Thymus (tissue), 11 donors: ENCODE measurements at regions not wholly inside any gene's neighbourhood (a gene's known extent, or its start where the extent isn't known, plus 50 kb on each side); places are given as distances from the start of the nearest gene placed in this dataset.
"Not testable (repeated sequence)": the region's sequence is repeated elsewhere in the genome, so short reads cannot be mapped to it uniquely, and the experiment has no call there.

Experiments used
- DNase-seq, 9 donors: peaks; one replicate each; pipeline ENCODE4 v3.0.0-alpha.2; 2013; ENCODE audit warnings: low spot score in 9 of 9, low read depth in 6 of 9, missing footprints in 1 of 9
- H3K27ac ChIP-seq, 2 donors: one replicate each; pipeline ENCODE4 v1.5.1; 2013; ENCODE audit warnings: control low read depth in 1 of 2, low read depth in 1 of 2, low read length in 1 of 2, mild to moderate bottlenecking in 1 of 2, moderate library complexity in 1 of 2
- H3K27me3 ChIP-seq, 2 donors: one replicate each; pipeline ENCODE4 v1.5.1; 2013; ENCODE audit warnings: low read length in 1 of 2; ENCODE audit not compliant: control insufficient read depth in 2 of 2, insufficient read depth in 1 of 2
- H3K36me3 ChIP-seq, 2 donors: one replicate each; pipeline ENCODE4 v1.5.1; 2013; ENCODE audit warnings: low read length in 1 of 2, mild to moderate bottlenecking in 1 of 2, moderate library complexity in 1 of 2; ENCODE audit not compliant: control insufficient read depth in 2 of 2, insufficient read depth in 2 of 2
- H3K4me1 ChIP-seq, 2 donors: one replicate each; pipeline ENCODE4 v1.5.1; 2013; ENCODE audit warnings: low read length in 2 of 2; ENCODE audit not compliant: control insufficient read depth in 2 of 2, insufficient read depth in 2 of 2
- H3K4me3 ChIP-seq, 2 donors: one replicate each; pipeline ENCODE4 v1.5.1; 2013; ENCODE audit warnings: low read length in 2 of 2, control low read depth in 1 of 2, mild to moderate bottlenecking in 1 of 2
- H3K9me3 ChIP-seq, 2 donors: one replicate each; pipeline ENCODE4 v1.5.1; 2013; ENCODE audit warnings: low read length in 1 of 2, mild to moderate bottlenecking in 1 of 2; ENCODE audit not compliant: control insufficient read depth in 2 of 2, insufficient read depth in 1 of 2
- WGBS: extraction: QIAGEN DNeasy Blood & Tissue Kit; methylation state at CpG from one replicate; pipeline ENCODE4 v1.1.7; 2013; 5-methylcytosine and 5-hydroxymethylcytosine counted together
- donor health status: healthy.

GRCh38 chr20:53882438-53882986 lies 187.9 kb downstream of the BCAS1 start:
- not testable (repeated sequence) for H3K4me3 ChIP-seq, H3K27ac ChIP-seq, DNase-seq, H3K36me3 ChIP-seq, H3K27me3 ChIP-seq, H3K9me3 ChIP-seq
- peaks cover 0 to 14% of the 10 kb centered on the region in 2 donors for H3K4me1 ChIP-seq
- 99% methylated on average over 5 of the region's 5 CpGs for WGBS

DNA sequence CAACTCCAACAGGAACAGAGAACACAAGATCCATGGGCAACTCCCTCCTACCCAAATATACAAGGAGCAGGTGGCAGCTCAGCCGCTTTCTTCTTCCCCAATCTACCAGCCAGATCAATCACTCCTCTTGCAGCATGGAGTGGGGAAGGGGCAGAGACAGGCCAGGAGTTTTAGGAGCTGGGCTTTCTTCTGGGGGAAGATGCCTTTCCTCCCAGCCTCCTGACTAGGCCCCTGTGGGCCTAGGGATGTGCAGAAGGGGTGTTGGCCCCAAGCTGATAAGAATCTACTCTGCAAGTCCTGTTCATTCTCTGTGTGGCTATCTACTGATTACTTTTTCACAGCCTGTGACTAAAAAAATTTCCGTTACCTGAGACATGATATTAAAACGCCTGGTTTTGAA lies 189.0 kb downstream of the BCAS1 start:
- no peaks in the 10 kb centered on the region for H3K27me3 ChIP-seq
- WGBS: 92% methylated on average over 3 of the region's 3 CpGs
- no peaks in the 10 kb centered on the region for H3K9me3 ChIP-seq
- DNase-seq: no peak
- no peak overlapping the region for H3K4me3 ChIP-seq
- no peak overlapping the region for H3K27ac ChIP-seq
- no peaks in the 10 kb centered on the region for H3K36me3 ChIP-seq
- H3K4me1 ChIP-seq: peaks cover 0 to 14% of the 10 kb centered on the region in 2 donors

DNA sequence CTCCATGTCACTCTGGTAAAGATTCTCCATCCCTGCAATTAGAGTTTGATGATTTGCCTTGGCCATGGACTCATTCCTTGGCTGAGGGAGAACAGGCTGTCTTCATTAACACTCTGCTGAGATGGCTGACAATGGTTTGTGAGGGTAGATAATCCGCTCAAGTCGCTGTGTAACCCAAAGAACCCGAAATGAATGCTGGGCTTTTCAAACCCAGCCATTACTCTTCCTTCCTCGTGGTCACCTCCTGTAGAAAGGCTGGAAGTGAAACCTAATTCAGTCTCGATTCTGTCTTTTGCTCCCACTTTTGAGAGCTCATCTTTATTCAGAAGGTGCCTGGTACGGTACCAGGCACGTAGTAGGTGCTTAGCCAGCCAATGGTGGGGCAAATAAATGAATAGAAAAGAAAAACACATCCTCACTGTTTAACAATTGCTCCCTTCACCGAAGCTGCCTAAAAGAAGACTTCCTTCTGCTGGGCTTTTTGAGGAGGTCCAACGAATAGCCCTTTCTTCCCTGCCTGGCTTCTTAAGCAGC lies 190.2 kb downstream of the BCAS1 start:
- Histone ChIP-seq H3K27ac (no peak overlapping the region), H3K9me3 (no peaks in the 10 kb centered on the region), H3K4me1 (peaks cover 0 to 14% of the 10 kb centered on the region in 2 donors), H3K4me3 (no peak overlapping the region), H3K36me3 (no peaks in the 10 kb centered on the region), H3K27me3 (no peaks in the 10 kb centered on the region)
- 83% methylated on average over 9 of the region's 9 CpGs for WGBS
- no peak for DNase-seq

DNA sequence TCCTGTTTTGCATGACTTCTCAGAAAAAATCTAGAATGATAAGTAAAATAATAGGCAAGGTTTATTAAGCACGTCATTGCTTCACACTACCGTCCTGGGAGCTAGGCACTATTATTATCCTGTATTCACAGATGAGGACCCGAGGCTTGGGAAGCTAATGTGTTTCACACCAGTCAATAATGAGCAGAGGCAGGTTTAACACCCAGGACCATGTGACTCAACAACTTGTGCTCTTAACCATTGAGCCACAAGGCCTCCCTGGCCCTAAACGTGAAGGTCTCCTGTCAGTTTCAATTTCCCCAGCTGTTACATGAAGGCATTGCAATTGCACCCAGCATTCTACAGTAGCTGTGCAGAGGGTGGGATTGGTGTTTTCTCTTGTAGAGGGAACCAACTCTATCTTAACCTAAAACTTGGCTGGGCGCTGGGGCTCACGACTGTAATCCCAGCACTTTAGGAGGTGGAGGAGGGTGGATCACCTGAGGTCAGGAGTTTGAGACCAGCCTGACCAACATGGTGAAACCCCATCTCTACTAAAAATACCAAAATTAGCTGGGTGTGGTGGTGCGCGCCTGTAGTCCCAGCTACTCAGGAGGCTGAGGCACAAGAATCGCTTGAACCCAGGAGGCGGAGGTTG lies 191.2 kb downstream of the BCAS1 start:
- peaks cover 0 to 5% of the 10 kb centered on the region in 2 donors for H3K4me1 ChIP-seq
- no peak overlapping the region for H3K4me3 ChIP-seq
- 89% methylated on average over 10 of the region's 10 CpGs for WGBS
- no peaks in the 10 kb centered on the region for H3K27me3 ChIP-seq
- H3K27ac ChIP-seq: no peak overlapping the region
- no peaks in the 10 kb centered on the region for H3K9me3 ChIP-seq
- H3K36me3 ChIP-seq: no peaks in the 10 kb centered on the region
- no peak for DNase-seq

- no peaks in the 10 kb centered on the region for H3K27me3 ChIP-seq
- H3K4me1 ChIP-seq: peaks cover under 1 to 7% of the 10 kb centered on the region in 2 donors
- no peaks in the 10 kb centered on the region for H3K36me3 ChIP-seq
- H3K27ac ChIP-seq: no peak overlapping the region
- H3K4me3 ChIP-seq: no peak overlapping the region
- no peak for DNase-seq
- WGBS: 93% methylated on average over 6 of the region's 6 CpGs
- no peaks in the 10 kb centered on the region for H3K9me3 ChIP-seq
Observed at GRCh38 chr20:53878262-53879047, 191.9 kb downstream of the BCAS1 start.

GRCh38 chr20:53876956-53877355 lies 193.4 kb downstream of the BCAS1 start:
- no peak for DNase-seq
- H3K4me3 ChIP-seq: no peak overlapping the region
- 93% methylated on average over 10 of the region's 10 CpGs for WGBS
- no peaks in the 10 kb centered on the region for H3K36me3 ChIP-seq
- H3K27ac ChIP-seq: no peak overlapping the region
- no peaks in the 10 kb centered on the region for H3K9me3 ChIP-seq
- H3K4me1 ChIP-seq: peaks cover 10 to 20% of the 10 kb centered on the region in 2 donors
- no peaks in the 10 kb centered on the region for H3K27me3 ChIP-seq

- Histone ChIP-seq H3K9me3 (no peaks in the 10 kb centered on the region), H3K36me3 (no peaks in the 10 kb centered on the region), H3K4me1 (peaks cover 10 to 24% of the 10 kb centered on the region in 2 donors), H3K4me3 (no peak overlapping the region), H3K27me3 (no peaks in the 10 kb centered on the region), H3K27ac (no peak overlapping the region)
- no peak for DNase-seq
- WGBS: 98% methylated on average over 8 of the region's 8 CpGs
Observed at GRCh38 chr20:53876470-53876869, 193.9 kb downstream of the BCAS1 start.

GRCh38 chr20:53875452-53875851 lies 194.9 kb downstream of the BCAS1 start:
- H3K4me1 ChIP-seq: peaks cover 10 to 34% of the 10 kb centered on the region in 2 donors
- no peak overlapping the region for H3K27ac ChIP-seq
- H3K9me3 ChIP-seq: no peaks in the 10 kb centered on the region
- DNase-seq: no peak
- 93% methylated on average over 14 of the region's 14 CpGs for WGBS
- no peaks in the 10 kb centered on the region for H3K36me3 ChIP-seq
- H3K4me3 ChIP-seq: no peak overlapping the region
- H3K27me3 ChIP-seq: no peaks in the 10 kb centered on the region

- H3K9me3 ChIP-seq: no peaks in the 10 kb centered on the region
- H3K36me3 ChIP-seq: no peaks in the 10 kb centered on the region
- no peak overlapping the region for H3K27ac ChIP-seq
- peaks cover 10 to 39% of the 10 kb centered on the region in 2 donors for H3K4me1 ChIP-seq
- 100% methylated on average over 1 of the region's 1 CpG for WGBS
- DNase-seq: no peak
- H3K4me3 ChIP-seq: no peak overlapping the region
- H3K27me3 ChIP-seq: no peaks in the 10 kb centered on the region
Observed at GRCh38 chr20:53874706-53875105, 195.7 kb downstream of the BCAS1 start.
